ENCODE measurements at regions not wholly inside any gene's neighbourhood (a gene's known extent, or its start where the extent isn't known, plus 50 kb on each side); places are given as distances from the start of the nearest gene placed in this dataset.
"Not testable (repeated sequence)": the region's sequence is repeated elsewhere in the genome, so short reads cannot be mapped to it uniquely, and the experiment has no call there.

DNA sequence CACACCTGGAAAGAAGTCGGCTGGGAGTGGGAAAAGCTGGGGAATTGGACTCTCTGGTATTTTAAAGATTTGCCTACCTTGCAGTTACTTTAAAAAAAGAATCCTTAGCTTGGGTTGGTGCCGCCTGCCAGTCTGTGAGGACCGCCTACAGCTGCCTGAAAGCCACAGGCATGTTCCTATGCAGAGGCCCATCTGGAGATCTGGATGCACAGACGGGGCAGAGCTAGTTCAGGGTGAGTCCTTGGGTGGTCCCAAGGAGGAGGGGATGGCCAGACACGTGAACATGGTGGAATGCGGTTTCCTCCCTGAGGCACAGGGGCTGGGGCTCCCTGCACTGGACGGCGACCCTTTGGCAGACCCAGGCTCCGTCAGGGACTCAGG, 113.2 kb upstream of the IQSEC1 start:
- no peak for FAIRE-seq
- TF ChIP-seq, protein P1, sequence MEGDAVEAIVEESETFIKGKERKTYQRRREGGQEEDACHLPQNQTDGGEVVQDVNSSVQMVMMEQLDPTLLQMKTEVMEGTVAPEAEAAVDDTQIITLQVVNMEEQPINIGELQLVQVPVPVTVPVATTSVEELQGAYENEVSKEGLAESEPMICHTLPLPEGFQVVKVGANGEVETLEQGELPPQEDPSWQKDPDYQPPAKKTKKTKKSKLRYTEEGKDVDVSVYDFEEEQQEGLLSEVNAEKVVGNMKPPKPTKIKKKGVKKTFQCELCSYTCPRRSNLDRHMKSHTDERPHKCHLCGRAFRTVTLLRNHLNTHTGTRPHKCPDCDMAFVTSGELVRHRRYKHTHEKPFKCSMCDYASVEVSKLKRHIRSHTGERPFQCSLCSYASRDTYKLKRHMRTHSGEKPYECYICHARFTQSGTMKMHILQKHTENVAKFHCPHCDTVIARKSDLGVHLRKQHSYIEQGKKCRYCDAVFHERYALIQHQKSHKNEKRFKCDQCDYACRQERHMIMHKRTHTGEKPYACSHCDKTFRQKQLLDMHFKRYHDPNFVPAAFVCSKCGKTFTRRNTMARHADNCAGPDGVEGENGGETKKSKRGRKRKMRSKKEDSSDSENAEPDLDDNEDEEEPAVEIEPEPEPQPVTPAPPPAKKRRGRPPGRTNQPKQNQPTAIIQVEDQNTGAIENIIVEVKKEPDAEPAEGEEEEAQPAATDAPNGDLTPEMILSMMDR (IDR thresholded peaks at IDR 0.05; ENCODE audit: insufficient read depth, low read length, severe bottlenecking): no peak
- H3K36me3 ChIP-seq (ENCODE audit: control insufficient read depth, insufficient read depth, low read length): no peaks in the 10 kb centered on the region
- no peak overlapping the region for H3K4me3 ChIP-seq (ENCODE audit: low read depth, low read length)
- no peaks in the 10 kb centered on the region for H3K27me3 ChIP-seq (ENCODE audit: control insufficient read depth, insufficient read depth, low read length)
- DNase-seq (ENCODE audit: low read depth): no peak

DNA sequence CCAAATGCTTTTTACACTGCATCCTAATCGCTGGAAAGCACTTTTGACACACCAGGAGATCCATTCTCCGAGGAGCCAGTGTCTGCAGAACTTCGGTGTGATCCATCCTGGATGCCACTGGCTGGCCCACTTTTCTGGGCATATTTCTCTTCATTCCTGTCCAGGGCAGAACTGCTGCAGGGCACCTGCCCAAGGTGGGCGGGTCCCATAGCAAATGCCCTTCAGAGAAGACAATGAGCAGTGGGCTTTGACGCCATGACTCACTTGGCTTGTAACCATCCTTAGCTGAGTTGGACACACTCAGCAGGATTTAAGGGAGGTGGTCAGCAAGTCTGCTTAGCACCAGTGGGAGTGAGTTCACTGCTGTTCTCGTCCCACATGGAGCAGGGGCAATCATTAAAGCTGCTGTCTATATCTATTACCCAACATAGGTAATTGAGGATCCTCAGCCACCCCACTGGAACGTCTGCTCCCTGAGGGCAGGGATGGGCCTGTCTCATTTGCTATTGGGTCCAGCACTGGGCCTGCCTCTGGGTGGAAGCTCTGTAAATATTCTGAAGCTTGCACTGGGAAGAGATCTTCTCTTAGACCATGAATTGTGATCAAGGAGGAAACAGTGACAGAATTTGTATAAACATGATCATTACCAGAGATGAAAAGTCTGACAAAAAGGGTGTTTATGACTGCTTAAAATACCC, 112.7 kb upstream of the IQSEC1 start:
- Histone ChIP-seq H3K36me3 (ENCODE audit: control insufficient read depth, insufficient read depth, low read length) (no peaks in the 10 kb centered on the region), H3K27me3 (ENCODE audit: control insufficient read depth, insufficient read depth, low read length) (no peaks in the 10 kb centered on the region), H3K4me3 (ENCODE audit: low read depth, low read length) (no peak overlapping the region)
- no peak for DNase-seq (ENCODE audit: low read depth)
- TF ChIP-seq, protein P1 (IDR thresholded peaks at IDR 0.05; ENCODE audit: insufficient read depth, low read length, severe bottlenecking): no peak
- no peak for FAIRE-seq

DNA sequence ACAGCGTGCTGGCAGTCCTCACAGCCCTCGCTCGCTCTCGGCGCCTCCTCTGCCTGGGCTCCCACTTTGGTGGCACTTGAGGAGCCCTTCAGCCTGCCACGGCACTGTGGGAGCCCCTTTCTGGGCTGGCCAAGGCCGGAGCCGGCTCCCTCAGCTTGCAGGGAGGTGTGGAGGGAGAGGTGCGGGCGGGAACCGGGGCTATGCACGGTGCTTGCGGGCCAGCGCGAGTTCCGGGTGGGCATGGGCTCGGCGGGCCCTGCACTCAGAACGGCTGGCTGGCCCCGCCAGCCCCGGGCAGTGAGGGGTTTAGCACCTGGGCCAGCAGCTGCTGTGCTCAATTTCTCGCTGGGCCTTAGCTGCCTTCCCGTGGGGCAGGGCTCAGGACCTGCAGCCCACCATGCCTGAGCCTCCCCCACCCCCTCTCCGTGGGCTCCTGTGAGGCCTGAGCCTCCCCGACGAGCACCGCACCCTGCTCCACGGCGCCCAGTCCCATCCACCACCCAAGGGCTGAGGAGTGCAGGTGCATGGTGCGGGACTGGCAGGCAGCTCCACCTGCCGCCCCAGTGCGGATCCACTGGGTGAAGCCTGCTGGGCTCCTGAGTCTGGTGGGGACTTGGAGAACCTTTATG, 106.5 kb upstream of the IQSEC1 start:
- not testable (repeated sequence) for H3K4me3 ChIP-seq (ENCODE audit: low read depth, low read length); FAIRE-seq; DNase-seq (ENCODE audit: low read depth); H3K27me3 ChIP-seq (ENCODE audit: control insufficient read depth, insufficient read depth, low read length); H3K36me3 ChIP-seq (ENCODE audit: control insufficient read depth, insufficient read depth, low read length)

DNA sequence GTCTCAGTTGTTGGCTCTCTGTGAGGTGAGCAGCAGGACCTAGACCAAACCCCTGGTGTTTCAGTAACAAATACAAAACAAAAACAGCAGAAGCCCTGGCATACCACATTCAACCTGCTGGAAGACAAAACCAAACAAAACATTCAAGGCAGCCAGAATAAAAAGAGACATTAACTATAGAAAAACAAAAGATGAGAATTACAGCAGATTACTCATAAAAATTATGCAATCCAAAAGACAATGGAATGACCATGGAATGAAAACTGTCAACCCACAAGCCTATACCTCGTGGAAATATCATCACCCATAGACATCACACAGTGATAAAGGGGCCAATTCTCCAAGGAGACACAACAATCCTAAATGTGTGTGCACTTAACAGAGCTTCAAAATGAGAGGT, 106.0 kb upstream of the IQSEC1 start:
- Histone ChIP-seq H3K36me3 (ENCODE audit: control insufficient read depth, insufficient read depth, low read length) (no peaks in the 10 kb centered on the region), H3K27me3 (ENCODE audit: control insufficient read depth, insufficient read depth, low read length) (no peaks in the 10 kb centered on the region), H3K4me3 (ENCODE audit: low read depth, low read length) (no peak overlapping the region)
- TF ChIP-seq, protein P1 (IDR thresholded peaks at IDR 0.05; ENCODE audit: insufficient read depth, low read length, severe bottlenecking): no peak
- FAIRE-seq: no peak
- no peak for DNase-seq (ENCODE audit: low read depth)

DNA sequence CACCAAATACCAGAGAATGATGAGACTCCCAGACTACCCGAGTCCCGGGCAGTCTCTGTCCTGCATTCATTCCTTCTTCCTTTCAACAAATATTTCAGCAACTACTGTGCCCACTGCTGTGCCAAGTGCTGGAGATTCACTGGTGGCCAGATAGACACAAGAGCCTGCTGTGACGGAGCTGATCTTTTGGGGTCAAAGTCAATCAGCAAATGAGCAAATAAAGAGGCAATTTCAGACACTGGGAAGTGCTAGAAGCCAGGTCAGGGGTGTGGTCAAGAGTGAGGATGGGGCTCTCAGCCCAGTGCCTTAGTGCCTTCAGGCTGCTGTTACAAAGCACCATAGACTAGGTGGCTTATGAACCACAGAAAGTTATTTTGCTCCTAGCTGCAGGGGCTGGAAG, 104.9 kb upstream of the IQSEC1 start:
- Histone ChIP-seq H3K27me3 (ENCODE audit: control insufficient read depth, insufficient read depth, low read length) (no peaks in the 10 kb centered on the region), H3K36me3 (ENCODE audit: control insufficient read depth, insufficient read depth, low read length) (no peaks in the 10 kb centered on the region), H3K4me3 (ENCODE audit: low read depth, low read length) (no peak overlapping the region)
- TF ChIP-seq, protein P1 (IDR thresholded peaks at IDR 0.05; ENCODE audit: insufficient read depth, low read length, severe bottlenecking): no peak
- DNase-seq (ENCODE audit: low read depth) (no peak), FAIRE-seq (no peak)

DNA sequence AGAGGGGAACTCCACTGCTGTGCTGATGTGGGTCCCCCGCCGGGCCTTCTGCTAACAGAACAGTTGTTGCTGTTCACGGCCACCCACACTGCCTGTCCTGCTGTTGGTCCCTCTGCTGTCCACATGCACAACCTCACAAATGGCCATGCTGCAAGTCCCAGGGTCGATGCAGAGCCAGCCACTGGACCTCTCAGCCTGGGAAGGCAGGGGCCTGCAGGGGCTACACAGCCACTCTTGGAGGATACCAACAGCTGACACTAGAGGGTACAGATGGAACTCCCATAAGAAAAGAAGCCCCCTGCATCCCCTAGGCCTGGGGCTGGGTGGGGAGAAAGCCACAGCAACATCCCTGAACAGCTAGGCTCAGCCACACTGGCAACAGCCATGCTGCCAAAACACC, 104.4 kb upstream of the IQSEC1 start:
- no peak overlapping the region for H3K4me3 ChIP-seq (ENCODE audit: low read depth, low read length)
- TF ChIP-seq, protein P1 (IDR thresholded peaks at IDR 0.05; ENCODE audit: insufficient read depth, low read length, severe bottlenecking): no peak
- H3K27me3 ChIP-seq (ENCODE audit: control insufficient read depth, insufficient read depth, low read length): no peaks in the 10 kb centered on the region
- no peak for FAIRE-seq
- no peaks in the 10 kb centered on the region for H3K36me3 ChIP-seq (ENCODE audit: control insufficient read depth, insufficient read depth, low read length)
- no peak for DNase-seq (ENCODE audit: low read depth)
